Testis (tissue), 2 donors: ENCODE measurements at regions not wholly inside any gene's neighbourhood (a gene's known extent, or its start where the extent isn't known, plus 50 kb on each side); places are given as distances from the start of the nearest gene placed in this dataset.

Experiments
- DNase-seq: peaks from one replicate; pipeline ENCODE4 v3.0.0-alpha.2; 2019
- H3K27ac ChIP-seq, 2 donors: fragments of 200-600 bp; sonication (generic); one replicate each; pipeline ENCODE4 v1.5.1; 2019
- H3K27me3 ChIP-seq: fragments of 200-600 bp; sonication (generic); one replicate; pipeline ENCODE4 v1.5.1; 2019
- H3K36me3 ChIP-seq: fragments of 200-600 bp; sonication (generic); one replicate; pipeline ENCODE4 v1.5.1; 2017; ENCODE audit warnings: low read depth; ENCODE audit errors: missing control alignments
- H3K4me1 ChIP-seq: fragments of 200-600 bp; sonication (generic); one replicate; pipeline ENCODE4 v1.5.1; 2019
- H3K4me3 ChIP-seq, 2 donors: fragments of 200-600 bp; sonication (generic); one replicate each; pipeline ENCODE4 v1.5.1; 2017 to 2019
- H3K9me3 ChIP-seq: fragments of 200-600 bp; sonication (generic); one replicate; pipeline ENCODE4 v1.5.1; 2017
- CTCF ChIP-seq, 3 experiments: fragments of 450-650 bp in 2 of 3; fragments of 200-600 bp in 1 of 3; sonication (generic) in 1 of 3; IDR thresholded peaks; one replicate each; pipeline ENCODE4 v1.5.1; 2016 to 2019; ENCODE audit warnings: antibody characterized with exemption in 3 of 3, mild to moderate bottlenecking in 2 of 3, moderate library complexity in 1 of 3
- POLR2A ChIP-seq: fragments of 450-650 bp; IDR thresholded peaks from one replicate; pipeline ENCODE4 v1.6.1; 2017; ENCODE audit warnings: antibody characterized with exemption, mild to moderate bottlenecking, moderate library complexity
- WGBS, 2 donors: methylation state at CpG; one replicate each; pipeline ENCODE4 v1.1.5; 2018; 5-methylcytosine and 5-hydroxymethylcytosine counted together
- intact Hi-C: fragments of 100-400 bp; cut with DNase I; formaldehyde crosslinking; loops from one replicate; pipeline ENCODE4 v1.15.1; 2023; ENCODE audit warnings: low total_unique reads

- intact Hi-C loops: no loop called here
- H3K27me3 ChIP-seq: no peaks in the 10 kb centered on the region
- H3K9me3 ChIP-seq: no peaks in the 10 kb centered on the region
- no peaks in the 10 kb centered on the region for H3K36me3 ChIP-seq
- no peak overlapping the region for H3K27ac ChIP-seq
- H3K4me3 ChIP-seq: no peak overlapping the region
- WGBS, 2 donors: 87 to 92% methylated on average over 3 of the region's 3 CpGs
- TF ChIP-seq POLR2A: no peak
- TF ChIP-seq CTCF (IDR thresholded peaks at IDR 0.05): no peak
- no peaks in the 10 kb centered on the region for H3K4me1 ChIP-seq
- no peak for DNase-seq
Observed at GRCh38 chr1:166789286-166789685, 50.0 kb upstream of the POGK start.
